Lung (tissue), 11 donors: ENCODE measurements at regions not wholly inside any gene's neighbourhood (a gene's known extent, or its start where the extent isn't known, plus 50 kb on each side); places are given as distances from the start of the nearest gene placed in this dataset.

Experiments used
- ATAC-seq: fragments of 200-7000 bp; cut with Tn5 transposase; one replicate; pipeline ENCODE4 v1.9.1; 2020; ENCODE audit warnings: moderate number of reproducible peaks; ENCODE audit not compliant: insufficient read depth, low FRiP score
- DNase-seq, 3 donors: peaks; one replicate each; pipeline ENCODE4 v3.0.0-alpha.2; 2013 to 2017
- H3K27ac ChIP-seq, 2 donors: one replicate each; pipeline ENCODE4 v1.5.1; 2013; ENCODE audit warnings: mild to moderate bottlenecking in 2 of 2, moderate library complexity in 2 of 2, control low read depth in 1 of 2, inconsistent platforms in 1 of 2, low read depth in 1 of 2, low read length in 1 of 2
- H3K27me3 ChIP-seq, 3 donors: one replicate each; pipeline ENCODE4 v1.5.1; 2013; ENCODE audit warnings: low read length in 2 of 3; ENCODE audit not compliant: control insufficient read depth in 3 of 3, insufficient read depth in 3 of 3
- H3K36me3 ChIP-seq, 4 donors: one replicate each; pipeline ENCODE4 v1.5.1; 2013; ENCODE audit warnings: low read length in 4 of 4, mild to moderate bottlenecking in 1 of 4, moderate library complexity in 1 of 4; ENCODE audit not compliant: control insufficient read depth in 4 of 4, insufficient read depth in 4 of 4
- H3K4me1 ChIP-seq, 5 donors: one replicate each; pipeline ENCODE4 v1.5.1; 2013; ENCODE audit warnings: low read length in 5 of 5, mild to moderate bottlenecking in 2 of 5, moderate library complexity in 1 of 5; ENCODE audit not compliant: control insufficient read depth in 5 of 5, insufficient read depth in 5 of 5
- H3K4me3 ChIP-seq: one replicate; pipeline ENCODE4 v1.5.1; 2013; ENCODE audit warnings: mild to moderate bottlenecking, control low read depth, moderate library complexity
- H3K9ac ChIP-seq, 2 donors: one replicate each; pipeline ENCODE4 v1.5.1; 2013; ENCODE audit warnings: low read length in 2 of 2, control low read depth in 1 of 2; ENCODE audit not compliant: insufficient read depth in 1 of 2
- H3K9me3 ChIP-seq, 4 donors: one replicate each; pipeline ENCODE4 v1.5.1; 2013; ENCODE audit warnings: low read length in 3 of 4, mild to moderate bottlenecking in 1 of 4, moderate library complexity in 1 of 4; ENCODE audit not compliant: control insufficient read depth in 4 of 4, insufficient read depth in 3 of 4
- CTCF ChIP-seq: IDR thresholded peaks from 2 replicates; pipeline ENCODE4 v1.5.1; 2012; ENCODE audit warnings: mild to moderate bottlenecking; ENCODE audit errors: control extremely low read depth, extremely low read depth
- WGBS, 2 donors: extraction: QIAGEN DNeasy Blood & Tissue Kit; methylation state at CpG; one replicate each; pipeline ENCODE4 v1.1.7; 2013; 5-methylcytosine and 5-hydroxymethylcytosine counted together
- donor health status: control.
- donor health status: control.
- donor health status: Bipolar disorder and iron deficiency.
- donor health status: healthy.
- donor health status: DM: yes; HTN: yes; CAD: no.

GRCh38 chr18:5608846-5609245 is 65.0 kb upstream of the EPB41L3 start:
- DNase-seq (no peak), ATAC-seq (no peak)
- Histone ChIP-seq H3K4me3 (no peak overlapping the region), H3K27ac (no peak overlapping the region), H3K27me3 (no peaks in the 10 kb centered on the region), H3K9me3 (no peaks in the 10 kb centered on the region), H3K9ac (no peak overlapping the region), H3K4me1 (no peaks in the 10 kb centered on the region), H3K36me3 (no peaks in the 10 kb centered on the region)
- 83 to 91% methylated on average over 2 of the region's 2 CpGs for WGBS, 2 donors
- no peak for TF ChIP-seq CTCF

- ATAC-seq, result no peak
- DNase-seq, result no peak
- no peak overlapping the region for H3K9ac ChIP-seq
- peaks cover 0 to 3% (median 0%) of the 10 kb centered on the region in 3 donors for H3K27me3 ChIP-seq
- H3K9me3 ChIP-seq, result peaks cover 0 to 2% (median 0%) of the 10 kb centered on the region in 4 donors
- WGBS, 2 donors, result 79 to 89% methylated on average over 6 of the region's 6 CpGs
- H3K27ac ChIP-seq, result no peak overlapping the region
- no peak for TF ChIP-seq CTCF
- no peak overlapping the region for H3K4me3 ChIP-seq
- no peaks in the 10 kb centered on the region for H3K4me1 ChIP-seq
- no peaks in the 10 kb centered on the region for H3K36me3 ChIP-seq
Observed at GRCh38 chr18:5606951-5607350, 63.2 kb upstream of the EPB41L3 start.

DNA sequence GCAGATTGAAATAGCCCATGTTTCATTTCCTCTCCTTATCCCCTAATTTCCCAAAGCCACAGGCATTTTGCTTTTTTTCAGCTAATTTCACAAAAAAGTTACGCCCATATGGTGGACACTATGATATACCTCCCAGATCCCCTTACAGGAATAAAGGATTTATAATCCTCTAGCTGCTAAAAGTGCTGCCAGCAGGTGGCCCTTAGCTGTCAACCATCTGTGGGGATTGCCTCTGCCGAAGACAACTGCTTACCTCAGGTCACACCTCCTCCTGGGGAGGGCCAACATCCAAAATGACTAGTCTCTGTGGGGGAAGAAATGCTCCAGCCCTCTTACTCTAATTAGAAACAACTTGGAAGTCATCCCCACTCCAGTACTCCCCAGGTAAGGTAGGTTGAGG is 61.0 kb upstream of the EPB41L3 start:
- peaks cover 0 to 2% (median 0%) of the 10 kb centered on the region in 4 donors for H3K9me3 ChIP-seq
- H3K4me1 ChIP-seq, result peaks cover 0 to 5% (median 0%) of the 10 kb centered on the region in 5 donors
- ATAC-seq, result no peak
- no peak overlapping the region for H3K4me3 ChIP-seq
- no peak for DNase-seq
- no peak overlapping the region for H3K27ac ChIP-seq
- peaks cover 0 to 3% (median 0%) of the 10 kb centered on the region in 3 donors for H3K27me3 ChIP-seq
- TF ChIP-seq CTCF, result no peak
- WGBS, 2 donors, result 64 to 80% methylated on average over 2 of the region's 2 CpGs
- no peak overlapping the region for H3K9ac ChIP-seq
- H3K36me3 ChIP-seq, result no peaks in the 10 kb centered on the region

GRCh38 chr18:5603153-5603552 is 59.4 kb upstream of the EPB41L3 start:
- no peak for TF ChIP-seq CTCF
- H3K9ac ChIP-seq, result no peak overlapping the region
- no peak overlapping the region for H3K4me3 ChIP-seq
- peaks cover 0 to 2% (median 0%) of the 10 kb centered on the region in 4 donors for H3K9me3 ChIP-seq
- 72 to 82% methylated on average over 6 of the region's 6 CpGs for WGBS, 2 donors
- no peaks in the 10 kb centered on the region for H3K36me3 ChIP-seq
- DNase-seq (no peak), ATAC-seq (no peak)
- H3K27me3 ChIP-seq, result peaks cover 0 to 3% (median 0%) of the 10 kb centered on the region in 3 donors
- peaks cover 0 to 5% (median 0%) of the 10 kb centered on the region in 5 donors for H3K4me1 ChIP-seq
- no peak overlapping the region for H3K27ac ChIP-seq
